ENCODE measurements at regions not wholly inside any gene's neighbourhood (a gene's known extent, or its start where the extent isn't known, plus 50 kb on each side); places are given as distances from the start of the nearest gene placed in this dataset.
"Not testable (repeated sequence)": the region's sequence is repeated elsewhere in the genome, so short reads cannot be mapped to it uniquely, and the experiment has no call there.

GRCh38 chr11:71181566-71181965, 70.8 kb downstream of the SHANK2 start:
- no peak for DNase-seq

DNA sequence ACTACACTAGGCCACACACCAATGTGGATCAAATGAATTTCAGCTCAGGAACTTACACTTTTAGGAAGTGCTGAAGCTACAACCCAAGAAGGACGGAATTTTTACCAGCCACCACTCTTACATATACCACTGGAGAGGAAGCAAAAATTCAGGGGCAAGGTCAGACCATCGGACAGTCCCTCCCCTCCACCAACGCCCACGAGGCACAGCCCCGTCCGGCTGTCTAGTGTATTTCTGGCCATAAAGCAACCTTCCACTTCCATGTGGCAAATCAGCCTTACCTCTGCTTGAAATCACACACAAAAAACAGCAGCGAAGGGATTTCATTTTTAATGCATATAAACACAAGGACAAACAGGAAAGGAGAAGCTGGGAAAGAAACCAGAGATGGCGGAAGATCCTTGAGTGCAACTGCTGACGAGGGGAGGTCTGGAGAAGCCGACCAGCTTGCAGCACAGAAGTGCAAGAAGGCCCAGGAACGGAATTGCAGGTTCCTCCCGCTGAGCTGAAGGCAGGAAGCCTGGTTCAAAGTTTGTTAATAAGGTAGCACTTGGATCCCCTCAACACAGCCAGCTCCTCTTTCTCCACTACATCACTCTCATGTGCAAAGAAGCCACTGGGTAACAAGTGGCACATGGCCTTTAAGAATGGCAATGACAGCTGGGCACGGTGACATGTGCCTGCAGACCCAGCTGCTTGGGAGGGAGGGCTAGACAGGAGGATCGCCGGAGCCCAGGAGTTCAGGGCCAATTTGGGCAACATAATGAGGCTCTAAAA, 71.5 kb downstream of the SHANK2 start:
- no peak for DNase-seq

- no peak for DNase-seq
These were observed 72.3 kb downstream of the SHANK2 start for GRCh38 chr11:71179877-71180605.

GRCh38 chr11:71178076-71178475, 74.3 kb downstream of the SHANK2 start:
- DNase-seq = no peak

DNA sequence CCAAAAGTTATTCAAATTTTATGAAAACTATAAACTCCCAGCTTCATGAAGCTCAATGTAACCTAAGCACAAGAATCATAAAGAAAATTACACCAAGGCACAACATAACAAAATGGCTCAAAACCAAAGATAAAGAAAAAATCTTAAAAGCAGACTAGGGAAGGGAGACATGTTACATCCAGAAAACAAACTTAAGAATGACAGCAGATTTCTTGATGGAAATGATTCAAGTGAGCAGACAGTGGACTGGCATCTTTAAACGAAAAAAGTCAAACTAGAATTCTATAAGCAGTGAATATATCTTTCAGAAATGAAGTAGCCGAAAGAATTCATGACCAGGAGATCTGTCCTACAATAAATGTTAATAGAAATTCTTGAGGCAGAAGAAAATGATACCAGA, 75.6 kb downstream of the SHANK2 start:
- no peak for DNase-seq

- DNase-seq = no peak
These were observed 78.7 kb downstream of the SHANK2 start for GRCh38 chr11:71173709-71174108.

GRCh38 chr11:71172680-71173079, 79.7 kb downstream of the SHANK2 start:
- no peak for DNase-seq

DNA sequence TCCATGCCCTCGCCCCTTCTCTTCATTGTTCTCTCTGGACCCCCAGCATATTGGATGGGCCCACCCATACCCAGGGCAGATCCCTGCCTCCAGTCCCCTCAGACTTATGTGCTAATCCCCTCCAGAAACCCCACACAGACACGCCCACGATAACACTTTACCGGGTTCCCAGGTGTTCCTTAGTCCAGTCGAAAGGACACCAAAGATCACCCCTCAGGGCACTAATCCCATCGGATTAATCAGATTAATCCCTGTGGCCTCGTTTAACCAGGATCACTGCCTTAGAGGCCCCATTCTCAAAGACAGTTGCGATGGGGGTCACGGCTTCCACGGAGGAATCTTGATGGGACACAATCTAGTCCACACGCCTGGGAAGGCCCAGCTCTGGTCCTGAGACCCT, 80.8 kb downstream of the SHANK2 start:
- DNase-seq = no peak

GRCh38 chr11:71170624-71171423, 81.6 kb downstream of the SHANK2 start:
- DNase-seq = no peak

- no peak for DNase-seq
These were observed 83.1 kb downstream of the SHANK2 start for GRCh38 chr11:71169313-71169712.

- DNase-seq = not testable (repeated sequence)
These were observed 84.6 kb downstream of the SHANK2 start for GRCh38 chr11:71167814-71168213.

- DNase-seq = no peak
These were observed 86.6 kb downstream of the SHANK2 start for GRCh38 chr11:71165771-71166170.

- no peak for DNase-seq
These were observed 87.8 kb downstream of the SHANK2 start for GRCh38 chr11:71164621-71165020.

DNA sequence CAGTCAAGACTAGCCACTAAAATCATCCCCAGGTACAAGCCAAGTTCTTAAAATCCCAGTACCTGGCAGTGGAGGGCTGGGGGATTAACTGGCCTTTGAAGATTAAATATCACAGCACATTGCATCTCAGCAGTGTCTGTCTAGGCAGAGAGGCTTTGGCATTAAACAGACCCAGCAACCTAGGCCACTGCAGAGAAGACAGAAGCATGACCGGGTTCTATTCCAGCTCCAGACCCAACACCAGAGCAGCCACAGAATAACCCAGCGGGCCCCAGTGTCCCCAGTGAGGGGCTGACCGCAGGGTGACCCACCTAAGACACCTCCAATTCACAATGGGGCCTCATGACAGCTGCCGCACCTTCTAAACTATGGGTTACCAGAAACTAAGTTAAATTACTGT, 88.2 kb downstream of the SHANK2 start:
- DNase-seq = no peak

DNA sequence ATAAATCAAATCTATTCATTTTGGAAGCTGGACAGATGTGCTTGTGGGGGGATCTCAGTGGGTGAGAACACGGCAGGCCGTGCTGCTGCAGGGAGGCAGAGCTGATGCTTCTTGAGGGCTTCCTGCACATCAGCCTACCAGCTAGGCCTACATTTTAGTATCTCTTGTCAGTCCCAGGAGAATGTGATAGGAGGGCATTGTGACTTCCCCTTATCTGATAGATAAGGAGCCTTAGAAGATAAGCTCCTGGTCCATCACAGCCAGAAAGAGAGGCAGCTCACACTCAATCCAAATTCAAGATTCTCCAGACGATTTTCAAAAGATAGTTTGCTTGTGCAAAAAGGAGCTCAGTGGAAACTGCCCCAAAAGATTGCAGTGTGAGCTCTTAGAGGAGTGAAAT, 89.0 kb downstream of the SHANK2 start:
- no peak for DNase-seq

- DNase-seq = no peak
These were observed 93.4 kb downstream of the SHANK2 start for GRCh38 chr11:71158936-71159335.

- DNase-seq = not testable (repeated sequence)
These were observed 94.7 kb downstream of the SHANK2 start for GRCh38 chr11:71157676-71158075.

GRCh38 chr11:71156301-71156700, 96.1 kb downstream of the SHANK2 start:
- no peak for DNase-seq

DNA sequence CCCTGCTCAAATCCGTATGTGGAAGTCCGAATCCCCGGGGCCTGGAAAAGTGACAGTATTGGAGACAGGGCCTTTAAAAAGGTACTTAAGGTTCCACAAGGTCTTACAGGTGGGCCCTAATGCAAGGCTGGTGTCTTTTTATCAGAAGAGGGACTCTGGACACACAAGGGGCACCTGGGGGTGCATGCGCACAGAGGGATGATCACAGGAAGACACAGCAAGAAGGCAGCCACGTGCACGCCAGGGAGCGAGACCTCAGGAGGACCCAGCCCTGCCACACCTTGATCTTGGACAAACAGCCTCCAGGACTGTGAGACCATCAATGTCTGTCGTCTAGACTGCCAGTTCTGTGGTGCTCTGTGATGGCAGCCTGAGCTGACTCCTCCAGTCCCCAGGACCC, 96.5 kb downstream of the SHANK2 start:
- no peak for DNase-seq

DNA sequence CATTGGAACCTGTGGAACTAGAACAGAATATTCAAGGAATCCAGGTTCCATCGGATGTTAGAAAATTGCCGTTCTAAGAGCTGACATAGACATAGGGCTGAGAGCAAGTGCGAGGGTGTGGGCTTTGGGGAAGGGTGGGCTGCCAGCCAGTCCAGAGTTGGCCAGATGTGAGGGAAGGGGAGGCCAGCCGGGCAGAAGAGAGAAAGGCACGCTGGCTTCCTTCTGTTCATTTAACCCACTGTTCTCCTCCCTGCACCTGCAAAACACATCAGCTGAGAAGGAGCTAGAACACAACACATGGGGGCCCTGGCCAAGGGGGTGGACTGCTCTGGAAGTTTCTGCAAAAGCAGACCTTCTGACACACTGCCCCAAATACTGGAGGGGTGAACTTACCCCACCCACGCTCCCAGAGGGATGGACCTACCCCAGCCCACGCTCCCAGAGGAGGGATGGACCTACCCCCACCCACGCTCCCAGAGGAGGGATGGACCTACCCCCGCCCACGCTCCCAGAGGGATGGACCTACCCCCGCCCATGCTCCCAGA, 98.0 kb downstream of the SHANK2 start:
- no peak for DNase-seq

DNA sequence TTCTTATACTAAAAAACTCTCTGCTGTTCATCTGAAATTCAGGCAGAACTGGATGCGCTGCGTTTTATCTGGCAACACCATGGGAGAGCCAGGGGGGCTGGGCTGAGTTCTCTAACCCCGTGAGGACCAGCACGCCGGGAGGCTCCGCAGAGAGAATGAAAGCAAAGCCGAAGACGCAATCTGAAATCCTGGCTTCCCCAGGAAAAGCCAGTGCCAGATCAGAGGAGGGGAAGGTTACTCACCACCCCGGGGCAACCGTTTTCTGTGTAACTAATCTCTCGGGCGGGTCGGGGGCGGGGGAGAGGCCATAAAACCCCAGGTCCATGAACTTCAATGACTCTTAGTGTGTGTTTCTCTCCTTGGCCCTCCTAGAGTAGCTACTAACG, 99.4 kb downstream of the SHANK2 start:
- DNase-seq = no peak

GRCh38 chr11:71152312-71153004, 99.9 kb downstream of the SHANK2 start:
- not testable (repeated sequence) for DNase-seq

- DNase-seq = no peak
These were observed 100.8 kb downstream of the SHANK2 start for GRCh38 chr11:71151561-71151960.
